IPS-15b (cell line): ENCODE measurements at regions not wholly inside any gene's neighbourhood (a gene's known extent, or its start where the extent isn't known, plus 50 kb on each side); places are given as distances from the start of the nearest gene placed in this dataset.

Experiments
- H3K27me3 ChIP-seq: one replicate; pipeline ENCODE4 v1.6.1; 2013; ENCODE audit warnings: low read length; ENCODE audit not compliant: control insufficient read depth, insufficient read depth
- H3K36me3 ChIP-seq: one replicate; pipeline ENCODE4 v1.6.1; 2013; ENCODE audit warnings: low read length; ENCODE audit not compliant: control insufficient read depth, insufficient read depth
- H3K4me1 ChIP-seq: one replicate; pipeline ENCODE4 v1.6.1; 2013; ENCODE audit warnings: mild to moderate bottlenecking, low read length; ENCODE audit not compliant: control insufficient read depth, insufficient read depth
- H3K4me3 ChIP-seq: one replicate; pipeline ENCODE4 v1.5.1; 2013; ENCODE audit warnings: low read depth, low read length
- H3K9ac ChIP-seq: one replicate; pipeline ENCODE4 v1.6.1; 2013; ENCODE audit warnings: low read depth, mild to moderate bottlenecking, low read length
- H3K9me3 ChIP-seq: one replicate; pipeline ENCODE4 v1.6.1; 2013; ENCODE audit warnings: mild to moderate bottlenecking, low read length; ENCODE audit not compliant: control insufficient read depth, insufficient read depth

GRCh38 chr5:165940541-165940940 is 2350.9 kb upstream of the WWC1 start:
- Histone ChIP-seq H3K27me3 (no peaks in the 10 kb centered on the region), H3K9me3 (no peaks in the 10 kb centered on the region), H3K9ac (no peak overlapping the region), H3K4me3 (no peak overlapping the region), H3K4me1 (no peaks in the 10 kb centered on the region), H3K36me3 (no peaks in the 10 kb centered on the region)

DNA sequence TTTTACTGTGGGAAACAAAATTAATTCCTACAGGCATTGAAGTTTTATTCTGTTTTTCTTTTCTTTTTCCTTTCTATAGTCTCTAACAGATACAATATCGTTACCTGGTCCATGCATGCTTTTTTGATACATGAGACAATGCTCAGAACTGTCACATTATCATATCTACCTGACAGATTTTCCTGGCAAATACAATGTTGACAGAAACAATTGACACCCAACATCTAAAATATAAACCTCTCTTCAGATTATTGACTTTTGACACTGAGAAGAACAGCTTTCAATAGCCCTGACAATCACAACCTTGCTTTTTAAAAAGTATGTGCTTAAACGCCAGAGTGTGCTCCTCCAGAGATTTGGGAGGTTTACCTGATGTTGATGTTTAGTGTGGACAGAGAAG is 2334.6 kb upstream of the WWC1 start:
- Histone ChIP-seq H3K9me3 (no peaks in the 10 kb centered on the region), H3K9ac (no peak overlapping the region), H3K27me3 (no peaks in the 10 kb centered on the region), H3K4me3 (no peak overlapping the region), H3K36me3 (no peaks in the 10 kb centered on the region), H3K4me1 (peaks cover 3% of the 10 kb centered on the region)

GRCh38 chr5:165981671-165982070 is 2309.8 kb upstream of the WWC1 start:
- H3K4me1 ChIP-seq = no peaks in the 10 kb centered on the region
- H3K9me3 ChIP-seq = no peaks in the 10 kb centered on the region
- H3K9ac ChIP-seq = no peak overlapping the region
- H3K36me3 ChIP-seq = no peaks in the 10 kb centered on the region
- no peaks in the 10 kb centered on the region for H3K27me3 ChIP-seq
- no peak overlapping the region for H3K4me3 ChIP-seq

GRCh38 chr5:165996201-165996875 is 2295.1 kb upstream of the WWC1 start:
- no peaks in the 10 kb centered on the region for H3K4me1 ChIP-seq
- H3K9me3 ChIP-seq = no peaks in the 10 kb centered on the region
- H3K36me3 ChIP-seq = no peaks in the 10 kb centered on the region
- H3K27me3 ChIP-seq = no peaks in the 10 kb centered on the region
- H3K9ac ChIP-seq = no peak overlapping the region
- no peak overlapping the region for H3K4me3 ChIP-seq

DNA sequence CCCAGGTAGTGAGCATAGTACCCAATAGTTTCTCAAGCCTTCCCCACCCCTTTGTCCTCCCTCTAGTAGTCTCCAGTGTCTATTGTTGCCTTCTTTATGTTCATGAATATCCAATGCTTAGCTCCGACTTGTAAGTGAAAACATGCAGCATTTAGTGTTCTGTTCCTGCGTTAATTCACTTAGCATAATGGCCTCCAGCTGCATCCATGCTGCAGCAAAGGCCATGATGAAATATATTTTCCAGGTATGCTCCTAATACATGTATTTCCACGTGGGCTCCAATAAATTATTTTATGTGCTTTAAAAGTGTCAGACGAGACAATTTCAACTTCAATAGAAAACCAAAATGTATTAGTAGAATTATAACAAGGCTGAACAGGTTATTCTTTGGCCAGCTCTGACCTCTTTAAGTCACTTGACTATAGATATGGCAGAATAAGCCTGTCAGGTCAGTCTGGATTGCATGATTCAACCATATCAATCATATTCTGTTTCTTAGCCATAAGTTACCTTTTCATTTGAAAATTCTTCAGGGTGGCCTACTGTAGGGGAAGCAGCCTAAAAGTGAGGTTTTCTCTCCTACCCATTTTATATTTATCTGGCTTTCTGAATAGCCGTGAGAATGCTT is 2291.6 kb upstream of the WWC1 start:
- H3K9me3 ChIP-seq = no peaks in the 10 kb centered on the region
- no peak overlapping the region for H3K4me3 ChIP-seq
- no peaks in the 10 kb centered on the region for H3K36me3 ChIP-seq
- no peak overlapping the region for H3K9ac ChIP-seq
- no peaks in the 10 kb centered on the region for H3K4me1 ChIP-seq
- H3K27me3 ChIP-seq = no peaks in the 10 kb centered on the region

- H3K4me3 ChIP-seq = no peak overlapping the region
- H3K27me3 ChIP-seq = no peaks in the 10 kb centered on the region
- no peak overlapping the region for H3K9ac ChIP-seq
- no peaks in the 10 kb centered on the region for H3K9me3 ChIP-seq
- H3K4me1 ChIP-seq = no peaks in the 10 kb centered on the region
- no peaks in the 10 kb centered on the region for H3K36me3 ChIP-seq
Measured at GRCh38 chr5:166004006-166004405, 2287.4 kb upstream of the WWC1 start.

DNA sequence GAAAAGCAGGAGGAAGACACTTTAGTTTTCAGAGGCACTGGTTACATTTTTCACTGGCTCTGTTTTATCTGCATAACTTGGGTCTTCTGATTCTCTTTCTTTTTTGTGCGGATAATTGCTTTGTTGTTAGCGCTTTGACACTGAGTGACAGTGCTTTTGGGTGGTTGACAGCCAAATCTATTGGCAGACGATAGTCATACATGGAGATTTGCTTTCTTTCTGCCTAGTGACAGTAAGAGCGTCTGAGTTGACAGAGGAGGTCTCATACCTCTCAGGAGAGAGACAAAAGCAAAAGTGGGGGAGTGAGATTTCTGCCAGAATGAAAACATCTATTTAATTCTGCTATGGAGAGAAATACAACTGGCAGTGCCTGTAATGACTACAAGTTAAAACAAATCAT is 2278.0 kb upstream of the WWC1 start:
- Histone ChIP-seq H3K36me3 (no peaks in the 10 kb centered on the region), H3K9me3 (no peaks in the 10 kb centered on the region), H3K4me3 (no peak overlapping the region), H3K27me3 (no peaks in the 10 kb centered on the region), H3K4me1 (no peaks in the 10 kb centered on the region), H3K9ac (no peak overlapping the region)

DNA sequence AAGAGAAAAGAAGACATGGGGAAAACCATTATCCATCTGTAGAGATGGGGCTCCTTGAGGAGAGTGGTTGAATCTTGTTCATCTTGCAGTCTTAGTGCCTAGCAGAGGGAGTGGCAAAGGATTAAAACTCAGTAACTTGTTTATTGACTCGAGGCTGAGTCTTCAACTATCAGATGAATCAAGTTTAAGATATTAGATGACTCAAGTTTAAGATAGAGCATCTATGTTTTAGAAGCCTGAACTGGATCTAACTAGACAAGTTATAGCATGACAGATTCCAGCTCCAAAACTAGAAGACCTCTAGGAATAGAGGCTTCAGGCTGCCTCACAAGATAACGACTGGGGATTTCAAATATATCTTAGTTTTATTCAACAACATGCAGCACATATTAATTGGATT is 2277.2 kb upstream of the WWC1 start:
- no peaks in the 10 kb centered on the region for H3K4me1 ChIP-seq

DNA sequence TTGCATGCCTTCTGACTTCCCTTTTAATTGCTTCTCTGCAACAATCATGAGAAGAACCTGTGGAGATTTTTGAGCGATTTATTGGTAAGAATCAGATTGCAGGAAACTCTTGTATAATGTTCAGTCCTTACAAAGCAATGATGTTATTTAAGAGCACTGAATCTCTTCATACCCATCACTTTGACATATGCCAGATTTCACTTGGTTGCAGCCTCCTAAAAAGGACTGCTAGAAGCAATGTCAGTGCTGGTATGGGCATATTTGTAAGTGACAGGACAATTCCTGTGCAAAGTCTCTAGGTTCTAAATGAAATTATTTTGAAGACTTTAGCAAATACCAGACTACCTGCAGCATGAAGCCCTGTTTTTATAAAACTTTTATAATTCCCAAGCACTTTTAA is 2272.7 kb upstream of the WWC1 start:
- Histone ChIP-seq H3K36me3 (no peaks in the 10 kb centered on the region), H3K27me3 (no peaks in the 10 kb centered on the region), H3K9ac (no peak overlapping the region), H3K9me3 (no peaks in the 10 kb centered on the region), H3K4me1 (no peaks in the 10 kb centered on the region), H3K4me3 (no peak overlapping the region)

More for the DNA sequence above, 2277.2 kb upstream of the WWC1 start:
- Histone ChIP-seq H3K4me3 (no peak overlapping the region), H3K9ac (no peak overlapping the region), H3K9me3 (no peaks in the 10 kb centered on the region), H3K27me3 (no peaks in the 10 kb centered on the region), H3K36me3 (no peaks in the 10 kb centered on the region)

DNA sequence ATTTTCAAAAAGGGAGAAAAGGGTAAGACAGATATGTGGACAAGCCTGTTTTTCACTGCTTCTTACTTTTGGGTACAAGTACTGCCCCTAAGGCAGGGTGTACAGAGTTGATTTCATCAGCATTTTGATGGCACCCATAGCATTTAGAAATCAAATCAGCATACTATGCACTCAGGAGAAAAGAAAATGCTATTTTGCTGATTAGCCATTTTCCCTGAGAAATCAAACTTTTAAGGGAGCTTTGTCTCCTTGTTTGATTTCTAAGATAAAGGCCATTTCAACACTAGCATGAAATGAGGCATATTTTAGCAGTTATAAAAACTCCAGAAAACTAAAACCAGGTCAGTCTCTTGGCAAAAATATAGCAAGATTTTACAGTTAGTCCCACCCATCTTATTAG is 2269.4 kb upstream of the WWC1 start:
- H3K4me3 ChIP-seq = no peak overlapping the region
- H3K9me3 ChIP-seq = no peaks in the 10 kb centered on the region
- H3K4me1 ChIP-seq = no peaks in the 10 kb centered on the region
- H3K27me3 ChIP-seq = no peaks in the 10 kb centered on the region
- no peaks in the 10 kb centered on the region for H3K36me3 ChIP-seq
- no peak overlapping the region for H3K9ac ChIP-seq

- no peak overlapping the region for H3K4me3 ChIP-seq
- H3K9me3 ChIP-seq = no peaks in the 10 kb centered on the region
- H3K27me3 ChIP-seq = no peaks in the 10 kb centered on the region
- no peak overlapping the region for H3K9ac ChIP-seq
- H3K36me3 ChIP-seq = no peaks in the 10 kb centered on the region
- H3K4me1 ChIP-seq = no peaks in the 10 kb centered on the region
Measured at GRCh38 chr5:166024970-166025369, 2266.5 kb upstream of the WWC1 start.

DNA sequence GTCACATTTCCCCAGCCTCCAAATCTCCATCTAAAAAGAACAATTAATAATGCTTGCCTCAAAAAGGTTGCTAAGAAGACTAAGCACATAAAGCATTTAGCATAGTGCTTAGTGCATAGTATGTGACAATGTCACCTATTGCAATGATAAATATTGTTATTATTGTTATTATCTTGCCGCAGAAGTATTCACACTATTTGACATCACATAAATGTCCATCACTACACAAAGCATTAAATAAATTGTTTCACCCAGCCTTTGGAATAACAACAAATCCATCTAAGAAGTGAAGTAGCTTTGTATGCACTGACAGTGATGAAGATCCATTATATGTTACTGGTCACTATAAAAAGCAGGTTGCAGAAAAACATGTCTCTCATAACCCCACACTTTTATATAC is 2263.9 kb upstream of the WWC1 start:
- Histone ChIP-seq H3K36me3 (no peaks in the 10 kb centered on the region), H3K9ac (no peak overlapping the region), H3K27me3 (no peaks in the 10 kb centered on the region), H3K4me1 (no peaks in the 10 kb centered on the region), H3K9me3 (no peaks in the 10 kb centered on the region), H3K4me3 (no peak overlapping the region)
